ENCODE measurements at regions not wholly inside any gene's neighbourhood (a gene's known extent, or its start where the extent isn't known, plus 50 kb on each side); places are given as distances from the start of the nearest gene placed in this dataset.

DNA sequence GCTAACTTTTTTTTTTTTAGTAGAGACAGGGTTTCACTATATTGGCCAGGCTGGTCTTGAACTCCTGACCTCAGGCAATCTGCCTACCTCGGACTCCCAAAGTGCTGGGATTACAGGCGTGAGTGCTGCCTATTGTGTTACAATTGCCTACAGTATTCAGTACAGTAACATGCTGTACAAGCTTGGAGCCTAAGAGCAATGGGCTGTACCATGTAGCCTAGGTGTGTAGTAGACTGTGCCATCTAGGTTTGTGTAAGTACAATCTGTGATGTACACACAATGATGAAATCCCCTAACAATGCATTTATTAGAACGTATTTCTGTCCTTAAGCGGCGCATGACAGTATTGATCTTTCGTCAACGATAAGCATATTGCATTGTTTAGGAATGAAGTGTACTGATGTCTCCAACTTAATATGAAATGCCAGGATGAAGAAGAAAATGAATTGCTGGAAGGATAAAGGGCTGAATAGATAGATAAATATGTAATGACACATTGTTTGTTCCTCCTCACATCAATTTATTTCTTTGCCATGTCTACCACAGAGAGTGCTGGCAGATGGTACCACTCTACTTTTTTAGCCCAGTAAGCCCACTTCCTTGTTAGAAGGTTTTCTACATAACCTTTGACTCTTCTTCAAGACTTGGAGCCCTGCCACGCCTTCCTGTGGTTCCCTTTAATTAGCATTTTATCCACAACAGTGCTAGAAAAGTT is 467.5 kb downstream of the VRK1 start:
- DNase-seq (ENCODE audit: low spot score) (no peak), ATAC-seq (no peak)
- TF ChIP-seq, protein P1, sequence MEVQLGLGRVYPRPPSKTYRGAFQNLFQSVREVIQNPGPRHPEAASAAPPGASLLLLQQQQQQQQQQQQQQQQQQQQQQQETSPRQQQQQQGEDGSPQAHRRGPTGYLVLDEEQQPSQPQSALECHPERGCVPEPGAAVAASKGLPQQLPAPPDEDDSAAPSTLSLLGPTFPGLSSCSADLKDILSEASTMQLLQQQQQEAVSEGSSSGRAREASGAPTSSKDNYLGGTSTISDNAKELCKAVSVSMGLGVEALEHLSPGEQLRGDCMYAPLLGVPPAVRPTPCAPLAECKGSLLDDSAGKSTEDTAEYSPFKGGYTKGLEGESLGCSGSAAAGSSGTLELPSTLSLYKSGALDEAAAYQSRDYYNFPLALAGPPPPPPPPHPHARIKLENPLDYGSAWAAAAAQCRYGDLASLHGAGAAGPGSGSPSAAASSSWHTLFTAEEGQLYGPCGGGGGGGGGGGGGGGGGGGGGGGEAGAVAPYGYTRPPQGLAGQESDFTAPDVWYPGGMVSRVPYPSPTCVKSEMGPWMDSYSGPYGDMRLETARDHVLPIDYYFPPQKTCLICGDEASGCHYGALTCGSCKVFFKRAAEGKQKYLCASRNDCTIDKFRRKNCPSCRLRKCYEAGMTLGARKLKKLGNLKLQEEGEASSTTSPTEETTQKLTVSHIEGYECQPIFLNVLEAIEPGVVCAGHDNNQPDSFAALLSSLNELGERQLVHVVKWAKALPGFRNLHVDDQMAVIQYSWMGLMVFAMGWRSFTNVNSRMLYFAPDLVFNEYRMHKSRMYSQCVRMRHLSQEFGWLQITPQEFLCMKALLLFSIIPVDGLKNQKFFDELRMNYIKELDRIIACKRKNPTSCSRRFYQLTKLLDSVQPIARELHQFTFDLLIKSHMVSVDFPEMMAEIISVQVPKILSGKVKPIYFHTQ (CRISPR knock-in tag; IDR thresholded peaks at IDR 0.05), result no peak
- TF ChIP-seq GABPB1 (CRISPR knock-in tag; IDR thresholded peaks at IDR 0.05), result no peak
- no peak for TF ChIP-seq TP53 (CRISPR knock-in tag; IDR thresholded peaks at IDR 0.05)
- TF ChIP-seq, protein P2, sequence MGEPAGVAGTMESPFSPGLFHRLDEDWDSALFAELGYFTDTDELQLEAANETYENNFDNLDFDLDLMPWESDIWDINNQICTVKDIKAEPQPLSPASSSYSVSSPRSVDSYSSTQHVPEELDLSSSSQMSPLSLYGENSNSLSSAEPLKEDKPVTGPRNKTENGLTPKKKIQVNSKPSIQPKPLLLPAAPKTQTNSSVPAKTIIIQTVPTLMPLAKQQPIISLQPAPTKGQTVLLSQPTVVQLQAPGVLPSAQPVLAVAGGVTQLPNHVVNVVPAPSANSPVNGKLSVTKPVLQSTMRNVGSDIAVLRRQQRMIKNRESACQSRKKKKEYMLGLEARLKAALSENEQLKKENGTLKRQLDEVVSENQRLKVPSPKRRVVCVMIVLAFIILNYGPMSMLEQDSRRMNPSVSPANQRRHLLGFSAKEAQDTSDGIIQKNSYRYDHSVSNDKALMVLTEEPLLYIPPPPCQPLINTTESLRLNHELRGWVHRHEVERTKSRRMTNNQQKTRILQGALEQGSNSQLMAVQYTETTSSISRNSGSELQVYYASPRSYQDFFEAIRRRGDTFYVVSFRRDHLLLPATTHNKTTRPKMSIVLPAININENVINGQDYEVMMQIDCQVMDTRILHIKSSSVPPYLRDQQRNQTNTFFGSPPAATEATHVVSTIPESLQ (CRISPR knock-in tag; IDR thresholded peaks at IDR 0.05), result no peak
- no peak for TF ChIP-seq ZNF219 (CRISPR knock-in tag; IDR thresholded peaks at IDR 0.05; ENCODE audit: borderline replicate concordance)
- no peak for TF ChIP-seq RORB (CRISPR knock-in tag; IDR thresholded peaks at IDR 0.05)
- TF ChIP-seq FOXJ3 (CRISPR knock-in tag; IDR thresholded peaks at IDR 0.05; ENCODE audit: borderline replicate concordance), result no peak
- TF ChIP-seq ATF1 (CRISPR knock-in tag; IDR thresholded peaks at IDR 0.05), result no peak
- no peak for TF ChIP-seq ZNF232 (CRISPR knock-in tag; IDR thresholded peaks at IDR 0.05)
- no peak for TF ChIP-seq STAT6 (CRISPR knock-in tag; conservative IDR thresholded peaks at IDR 0.05; ENCODE audit: low read depth)
- TF ChIP-seq RELA (CRISPR knock-in tag; IDR thresholded peaks at IDR 0.05; ENCODE audit: borderline replicate concordance), result no peak
- TF ChIP-seq, protein P3, sequence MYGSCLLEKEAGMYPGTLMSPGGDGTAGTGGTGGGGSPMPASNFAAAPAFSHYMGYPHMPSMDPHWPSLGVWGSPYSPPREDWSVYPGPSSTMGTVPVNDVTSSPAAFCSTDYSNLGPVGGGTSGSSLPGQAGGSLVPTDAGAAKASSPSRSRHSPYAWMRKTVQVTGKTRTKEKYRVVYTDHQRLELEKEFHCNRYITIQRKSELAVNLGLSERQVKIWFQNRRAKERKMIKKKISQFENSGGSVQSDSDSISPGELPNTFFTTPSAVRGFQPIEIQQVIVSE (CRISPR knock-in tag; IDR thresholded peaks at IDR 0.05; ENCODE audit: borderline replicate concordance), result no peak
- no peak for TF ChIP-seq NFATC4 (CRISPR knock-in tag; IDR thresholded peaks at IDR 0.05)
- TF ChIP-seq ZNF512 (CRISPR knock-in tag; IDR thresholded peaks at IDR 0.05; ENCODE audit: borderline replicate concordance), result no peak
- TF ChIP-seq, protein P4, sequence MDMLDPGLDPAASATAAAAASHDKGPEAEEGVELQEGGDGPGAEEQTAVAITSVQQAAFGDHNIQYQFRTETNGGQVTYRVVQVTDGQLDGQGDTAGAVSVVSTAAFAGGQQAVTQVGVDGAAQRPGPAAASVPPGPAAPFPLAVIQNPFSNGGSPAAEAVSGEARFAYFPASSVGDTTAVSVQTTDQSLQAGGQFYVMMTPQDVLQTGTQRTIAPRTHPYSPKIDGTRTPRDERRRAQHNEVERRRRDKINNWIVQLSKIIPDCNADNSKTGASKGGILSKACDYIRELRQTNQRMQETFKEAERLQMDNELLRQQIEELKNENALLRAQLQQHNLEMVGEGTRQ (CRISPR knock-in tag; IDR thresholded peaks at IDR 0.05), result no peak
- TF ChIP-seq ZNF138 (CRISPR knock-in tag; conservative IDR thresholded peaks at IDR 0.05), result no peak
- TF ChIP-seq FOXP1 (CRISPR knock-in tag; IDR thresholded peaks at IDR 0.05; ENCODE audit: borderline replicate concordance), result no peak
- no peak for TF ChIP-seq CREB1 (CRISPR knock-in tag; IDR thresholded peaks at IDR 0.05)
- TF ChIP-seq MLX (CRISPR knock-in tag; IDR thresholded peaks at IDR 0.05), result no peak
- no peak for TF ChIP-seq CBFB (CRISPR knock-in tag; IDR thresholded peaks at IDR 0.05; ENCODE audit: low read depth)
- Mint-ChIP-seq H3K27ac (no peak overlapping the region), H3K27me3 (ENCODE audit: low read depth) (no peaks in the 10 kb centered on the region; the same call in 1 of the 2 replicates), H3K4me3 (no peak overlapping the region), H3K36me3 (peaks cover 3% of the 10 kb centered on the region), H3K4me1 (peaks cover 20% of the 10 kb centered on the region), H3K9me3 (peaks cover 25% of the 10 kb centered on the region)
- CTCF ChIA-PET, result no interaction called here
- POLR2A ChIA-PET, result interaction anchor here (0.7 kb wide), 1 partner anchor 552 kb away, joined by 3 read pairs; no protein-coding TSS in a partner anchor

Data from WTC11 (cell line).